CD14-positive monocyte (primary cell): ENCODE measurements at regions not wholly inside any gene's neighbourhood (a gene's known extent, or its start where the extent isn't known, plus 50 kb on each side); places are given as distances from the start of the nearest gene placed in this dataset.
A peak's percentile ranks its signal among the peaks of the same experiment; 100 is the strongest.

Experiments
- DNase-seq, 3 donors: peaks; one replicate each; pipeline ENCODE4 v3.0.0-alpha.2; 2011 to 2022
- H2AFZ ChIP-seq: 2 replicates; pipeline ENCODE4 v1.6.0; 2012; ENCODE audit warnings: mild to moderate bottlenecking, low read depth, low read length, inconsistent platforms; ENCODE audit not compliant: insufficient read depth, poor library complexity, severe bottlenecking
- H3K27ac ChIP-seq, 2 donors: 1 replicate in 1 of 2; 2 replicates in 1 of 2; pipeline ENCODE4 v1.5.1; 2012 to 2013; ENCODE audit warnings: low read length in 2 of 2, control low read depth in 1 of 2, inconsistent platforms in 1 of 2, low read depth in 1 of 2, mild to moderate bottlenecking in 1 of 2
- H3K27me3 ChIP-seq, 2 donors: one replicate each; pipeline versions ENCODE4 v1.6.0 to v1.6.1; 2011 to 2013; ENCODE audit warnings: low read length in 2 of 2; ENCODE audit not compliant: control insufficient read depth in 2 of 2, insufficient read depth in 2 of 2
- H3K36me3 ChIP-seq, 2 donors: replicated peaks in 1 of 2; 1 replicate in 1 of 2; 2 replicates in 1 of 2; pipeline versions ENCODE4 v1.5.1 to v1.6.1; 2012 to 2013; ENCODE audit warnings: low read length in 2 of 2, control low read depth in 1 of 2, inconsistent platforms in 1 of 2, mild to moderate bottlenecking in 1 of 2; ENCODE audit not compliant: insufficient read depth in 2 of 2, control insufficient read depth in 1 of 2
- H3K4me1 ChIP-seq, 2 donors: 1 replicate in 1 of 2; 2 replicates in 1 of 2; pipeline versions ENCODE4 v1.5.1 to v1.6.1; 2012 to 2013; ENCODE audit warnings: low read length in 2 of 2, control low read depth in 1 of 2, inconsistent platforms in 1 of 2, mild to moderate bottlenecking in 1 of 2, moderate library complexity in 1 of 2; ENCODE audit not compliant: insufficient read depth in 2 of 2, control insufficient read depth in 1 of 2
- H3K4me2 ChIP-seq: replicated peaks from 2 replicates; pipeline ENCODE3; 2012; ENCODE audit warnings: low read length, moderate library complexity, mild to moderate bottlenecking; ENCODE audit not compliant: poor library complexity, severe bottlenecking; ENCODE audit errors: extremely low read depth
- H3K4me3 ChIP-seq, 3 experiments: fragments of 200-600 bp in 1 of 3; sonication (generic) in 1 of 3; replicated peaks in 1 of 3; 1 replicate in 2 of 3; 2 replicates in 1 of 3; pipeline ENCODE4 v1.5.1; 2011 to 2013; ENCODE audit warnings: low read length in 3 of 3, mild to moderate bottlenecking in 3 of 3, control low read depth in 2 of 3, low read depth in 2 of 3, inconsistent platforms in 1 of 3, moderate library complexity in 1 of 3
- H3K79me2 ChIP-seq: 2 replicates; pipeline ENCODE4 v1.6.0; 2012; ENCODE audit warnings: mild to moderate bottlenecking, control low read depth, inconsistent platforms, low read length, moderate library complexity; ENCODE audit not compliant: insufficient read depth
- H3K9ac ChIP-seq: 2 replicates; pipeline ENCODE4 v1.6.0; 2017; ENCODE audit warnings: low read length, mild to moderate bottlenecking; ENCODE audit not compliant: insufficient read depth, poor library complexity, severe bottlenecking
- H3K9me3 ChIP-seq, 2 donors: replicated peaks in 1 of 2; 1 replicate in 1 of 2; 2 replicates in 1 of 2; pipeline versions ENCODE4 v1.5.1 to v1.6.1; 2012 to 2013; ENCODE audit warnings: low read length in 2 of 2, control low read depth in 1 of 2; ENCODE audit not compliant: control insufficient read depth in 1 of 2, insufficient read depth in 1 of 2
- H4K20me1 ChIP-seq: 2 replicates; pipeline ENCODE4 v1.6.0; 2012; ENCODE audit warnings: mild to moderate bottlenecking, low read length, control low read depth, moderate library complexity; ENCODE audit not compliant: insufficient read depth
- H3K27ac Mint-ChIP-seq, 7 donors: one replicate each; pipeline ENCODE4 v1.8.0; 2020; ENCODE audit warnings: mild to moderate bottlenecking in 7 of 7, mixed read lengths in 7 of 7, moderate library complexity in 6 of 7, inconsistent platforms in 2 of 7
- H3K27me3 Mint-ChIP-seq, 3 donors: one replicate each; pipeline ENCODE4 v1.8.0; 2021 to 2022; ENCODE audit warnings: low read depth in 3 of 3, mild to moderate bottlenecking in 3 of 3, mixed read lengths in 3 of 3, moderate library complexity in 3 of 3, inconsistent platforms in 1 of 3
- H3K36me3 Mint-ChIP-seq, 2 donors: one replicate each; pipeline ENCODE4 v1.8.0; 2020; ENCODE audit warnings: mixed read lengths in 2 of 2, inconsistent platforms in 1 of 2, mild to moderate bottlenecking in 1 of 2
- H3K4me1 Mint-ChIP-seq: one replicate; pipeline ENCODE4 v1.8.0; 2020; ENCODE audit warnings: mild to moderate bottlenecking, mixed read lengths
- H3K4me3 Mint-ChIP-seq, 2 donors: one replicate each; pipeline ENCODE4 v1.8.0; 2020; ENCODE audit warnings: mild to moderate bottlenecking in 2 of 2, mixed read lengths in 2 of 2, moderate library complexity in 1 of 2
- H3K9me3 Mint-ChIP-seq, 7 donors: one replicate each; pipeline ENCODE4 v1.8.0; 2020 to 2022; ENCODE audit warnings: mixed read lengths in 7 of 7, mild to moderate bottlenecking in 6 of 7, moderate library complexity in 6 of 7, inconsistent platforms in 2 of 7
- CTCF ChIP-seq: fragments of 200-600 bp; IDR thresholded peaks from one replicate; pipeline ENCODE4 v1.8.0; 2022; ENCODE audit warnings: antibody characterized with exemption, mild to moderate bottlenecking
- WGBS: methylation state at CpG from one replicate; pipeline ENCODE4 v1.1.5; 2013; ENCODE audit warnings: missing lambda C conversion rate; ENCODE audit not compliant: insufficient coverage; 5-methylcytosine and 5-hydroxymethylcytosine counted together
- intact Hi-C, 2 donors: fragments of 100-400 bp; cut with micrococcal nuclease; formaldehyde crosslinking; loops; one replicate each; pipeline versions ENCODE4 v1.15.0 to v1.15.1; 2023

GRCh38 chr6:4316867-4317400, 181.6 kb upstream of the ECI2 start:
- Histone ChIP-seq H3K27ac (peak overlapping the region; percentile 11 to 57), H3K4me2 (peak overlapping the region; percentile 66), H3K79me2 (no peaks in the 10 kb centered on the region), H3K4me1 (peaks cover 22 to 35% of the 10 kb centered on the region in 2 donors), H4K20me1 (no peaks in the 10 kb centered on the region), H3K4me3 (peak overlapping the region; percentile 8 to 57 (median 17)), H3K9me3 (peaks cover 5 to 12% of the 10 kb centered on the region in 2 donors), H2AFZ (peak overlapping the region; percentile 62), H3K27me3 (no peaks in the 10 kb centered on the region), H3K36me3 (no peaks in the 10 kb centered on the region), H3K9ac (peak overlapping the region; percentile 40)
- Mint-ChIP-seq H3K4me1 (peaks cover 34% of the 10 kb centered on the region), H3K36me3 (no peaks in the 10 kb centered on the region), H3K4me3 (peak overlapping the region; percentile 59 to 84), H3K27me3 (peaks cover 0 to 2% (median 1%) of the 10 kb centered on the region in 3 donors), H3K27ac (peak overlapping the region in 6 of 7 donors; percentile 18 to 86 (median 58)), H3K9me3 (peaks cover 5 to 16% (median 15%) of the 10 kb centered on the region in 7 donors)
- WGBS, result 0% methylated on average over 1 of the region's 9 CpGs
- intact Hi-C loops, result no loop called here
- DNase-seq, result peak; percentile 36 to 78 (median 40)
- TF ChIP-seq CTCF, result no peak

GRCh38 chr6:4314201-4314707, 178.9 kb upstream of the ECI2 start:
- no peaks in the 10 kb centered on the region for H3K36me3 ChIP-seq
- no peak overlapping the region for H3K4me2 ChIP-seq
- no peak overlapping the region for H3K27ac ChIP-seq
- no peaks in the 10 kb centered on the region for H3K79me2 ChIP-seq
- Mint-ChIP-seq H3K9me3 (peaks cover 16 to 35% (median 27%) of the 10 kb centered on the region in 7 donors), H3K27me3 (peaks cover 0 to 4% (median 2%) of the 10 kb centered on the region in 3 donors), H3K36me3 (no peaks in the 10 kb centered on the region), H3K4me3 (no peak overlapping the region), H3K27ac (no peak overlapping the region), H3K4me1 (peaks cover 25% of the 10 kb centered on the region)
- H3K9me3 ChIP-seq, result peaks cover 10 to 21% of the 10 kb centered on the region in 2 donors
- no peaks in the 10 kb centered on the region for H4K20me1 ChIP-seq
- H3K4me3 ChIP-seq, result no peak overlapping the region
- peaks cover 14 to 26% of the 10 kb centered on the region in 2 donors for H3K4me1 ChIP-seq
- DNase-seq, result no peak
- H3K9ac ChIP-seq, result no peak overlapping the region
- WGBS, result no CpG with 5 or more reads among the region's 2 CpGs
- no peak for TF ChIP-seq CTCF
- H2AFZ ChIP-seq, result no peak overlapping the region
- no peaks in the 10 kb centered on the region for H3K27me3 ChIP-seq
- intact Hi-C loops, result no loop called here
